ENCODE measurements at regions not wholly inside any gene's neighbourhood (a gene's known extent, or its start where the extent isn't known, plus 50 kb on each side); places are given as distances from the start of the nearest gene placed in this dataset.

DNA sequence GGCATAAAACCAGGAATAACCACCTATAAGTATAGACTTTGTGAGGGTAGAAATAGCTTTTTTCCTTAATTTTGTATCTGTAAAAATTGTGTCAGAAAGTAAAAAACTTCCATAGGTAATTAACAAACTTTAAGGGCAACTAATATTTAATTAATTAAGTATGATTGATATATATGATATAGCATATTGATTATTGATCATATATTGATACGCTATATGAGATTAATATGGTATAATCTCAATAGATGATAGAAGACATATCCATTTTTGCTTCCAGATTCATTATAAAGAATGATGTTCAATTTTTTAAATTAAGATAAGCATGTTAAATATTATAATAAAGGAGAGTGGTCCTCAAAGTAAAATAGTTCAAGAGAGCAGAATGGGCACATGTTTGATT is 99.3 kb upstream of the VAV3 start:
- H3K36me3 ChIP-seq (replicated peaks in 1 of 2; ENCODE audit: control insufficient read depth in 1 of 2, insufficient read depth in 2 of 2, low read length in 2 of 2): peaks cover 0 to 4% of the 10 kb centered on the region in 2 donors
- H3K79me2 ChIP-seq (ENCODE audit: insufficient read depth, low read length): peaks cover 9% of the 10 kb centered on the region
- H3K4me2 ChIP-seq (replicated peaks; ENCODE audit: extremely low read depth, low read length, poor library complexity, severe bottlenecking): peak overlapping the region; percentile 24
- no peak overlapping the region for H3K9ac ChIP-seq (ENCODE audit: insufficient read depth, low read length, poor library complexity, severe bottlenecking)
- H3K9me3 ChIP-seq (replicated peaks in 1 of 2; ENCODE audit: control insufficient read depth in 1 of 2, insufficient read depth in 1 of 2, low read length in 2 of 2): peaks cover 0 to 3% of the 10 kb centered on the region in 2 donors
- no peaks in the 10 kb centered on the region for H4K20me1 ChIP-seq (ENCODE audit: insufficient read depth, low read length)
- no peak overlapping the region for H3K27ac Mint-ChIP-seq
- WGBS (ENCODE audit: insufficient coverage): no CpG with 5 or more reads among the region's 1 CpG
- H3K9me3 Mint-ChIP-seq: peaks cover 3 to 10% (median 4%) of the 10 kb centered on the region in 7 donors
- H3K27me3 Mint-ChIP-seq (ENCODE audit: low read depth in 3 of 3): no peaks in the 10 kb centered on the region
- H3K4me3 Mint-ChIP-seq: no peak overlapping the region
- no peak overlapping the region for H2AFZ ChIP-seq (ENCODE audit: insufficient read depth, low read depth, low read length, poor library complexity, severe bottlenecking)
- H3K27ac ChIP-seq (ENCODE audit: low read depth in 1 of 2, low read length in 2 of 2): no peak overlapping the region
- peaks cover 28% of the 10 kb centered on the region for H3K4me1 Mint-ChIP-seq
- H3K4me3 ChIP-seq (replicated peaks in 1 of 3; ENCODE audit: low read depth in 2 of 3, low read length in 3 of 3): no peak overlapping the region
- intact Hi-C loops (cut with micrococcal nuclease): no loop called here
- H3K4me1 ChIP-seq (ENCODE audit: control insufficient read depth in 1 of 2, insufficient read depth in 2 of 2, low read length in 2 of 2): peaks cover 18 to 24% of the 10 kb centered on the region in 2 donors
- peaks cover 27 to 43% of the 10 kb centered on the region in 2 donors for H3K36me3 Mint-ChIP-seq
- DNase-seq: no peak
- TF ChIP-seq, protein P1, sequence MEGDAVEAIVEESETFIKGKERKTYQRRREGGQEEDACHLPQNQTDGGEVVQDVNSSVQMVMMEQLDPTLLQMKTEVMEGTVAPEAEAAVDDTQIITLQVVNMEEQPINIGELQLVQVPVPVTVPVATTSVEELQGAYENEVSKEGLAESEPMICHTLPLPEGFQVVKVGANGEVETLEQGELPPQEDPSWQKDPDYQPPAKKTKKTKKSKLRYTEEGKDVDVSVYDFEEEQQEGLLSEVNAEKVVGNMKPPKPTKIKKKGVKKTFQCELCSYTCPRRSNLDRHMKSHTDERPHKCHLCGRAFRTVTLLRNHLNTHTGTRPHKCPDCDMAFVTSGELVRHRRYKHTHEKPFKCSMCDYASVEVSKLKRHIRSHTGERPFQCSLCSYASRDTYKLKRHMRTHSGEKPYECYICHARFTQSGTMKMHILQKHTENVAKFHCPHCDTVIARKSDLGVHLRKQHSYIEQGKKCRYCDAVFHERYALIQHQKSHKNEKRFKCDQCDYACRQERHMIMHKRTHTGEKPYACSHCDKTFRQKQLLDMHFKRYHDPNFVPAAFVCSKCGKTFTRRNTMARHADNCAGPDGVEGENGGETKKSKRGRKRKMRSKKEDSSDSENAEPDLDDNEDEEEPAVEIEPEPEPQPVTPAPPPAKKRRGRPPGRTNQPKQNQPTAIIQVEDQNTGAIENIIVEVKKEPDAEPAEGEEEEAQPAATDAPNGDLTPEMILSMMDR (IDR thresholded peaks at IDR 0.05): no peak
- no peaks in the 10 kb centered on the region for H3K27me3 ChIP-seq (ENCODE audit: control insufficient read depth in 2 of 2, insufficient read depth in 2 of 2, low read length in 2 of 2)

DNA sequence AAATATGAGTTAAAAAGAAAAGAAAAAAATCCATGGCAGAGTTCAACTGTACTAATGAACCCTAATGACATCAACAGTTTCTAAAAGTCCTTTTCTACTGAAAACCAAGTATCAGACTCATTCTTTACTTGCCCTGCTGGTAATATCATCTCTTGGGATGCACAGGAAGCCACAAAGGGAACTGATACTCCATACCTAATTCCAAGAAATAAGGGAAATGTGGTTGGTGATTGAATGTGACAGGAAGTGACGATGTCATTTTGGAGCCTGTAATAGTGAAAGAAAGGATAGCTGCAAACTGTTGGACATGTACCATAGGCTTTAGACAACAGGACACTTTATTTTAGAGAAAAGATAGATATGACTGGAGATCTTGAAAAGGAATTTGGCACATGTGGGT is 98.7 kb upstream of the VAV3 start:
- Histone ChIP-seq H3K4me1 (ENCODE audit: control insufficient read depth in 1 of 2, insufficient read depth in 2 of 2, low read length in 2 of 2) (peaks cover 23 to 24% of the 10 kb centered on the region in 2 donors), H3K9me3 (replicated peaks in 1 of 2; ENCODE audit: control insufficient read depth in 1 of 2, insufficient read depth in 1 of 2, low read length in 2 of 2) (peaks cover 0 to 3% of the 10 kb centered on the region in 2 donors), H3K27ac (ENCODE audit: low read depth in 1 of 2, low read length in 2 of 2) (peak overlapping the region in 1 of 2 donors; percentile 6), H3K36me3 (replicated peaks in 1 of 2; ENCODE audit: control insufficient read depth in 1 of 2, insufficient read depth in 2 of 2, low read length in 2 of 2) (peaks cover 0 to 4% of the 10 kb centered on the region in 2 donors), H3K4me2 (replicated peaks; ENCODE audit: extremely low read depth, low read length, poor library complexity, severe bottlenecking) (peak overlapping the region; percentile 24), H3K27me3 (ENCODE audit: control insufficient read depth in 2 of 2, insufficient read depth in 2 of 2, low read length in 2 of 2) (no peaks in the 10 kb centered on the region), H3K4me3 (replicated peaks in 1 of 3; ENCODE audit: low read depth in 2 of 3, low read length in 3 of 3) (peak overlapping the region in 1 of 3 experiments; percentile 35), H2AFZ (ENCODE audit: insufficient read depth, low read depth, low read length, poor library complexity, severe bottlenecking) (no peak overlapping the region), H3K9ac (ENCODE audit: insufficient read depth, low read length, poor library complexity, severe bottlenecking) (no peak overlapping the region), H3K79me2 (ENCODE audit: insufficient read depth, low read length) (peaks cover 14% of the 10 kb centered on the region), H4K20me1 (ENCODE audit: insufficient read depth, low read length) (no peaks in the 10 kb centered on the region)
- 0% methylated on average over 1 of the region's 1 CpG for WGBS (ENCODE audit: insufficient coverage)
- intact Hi-C loops (cut with micrococcal nuclease): no loop called here
- Mint-ChIP-seq H3K9me3 (peaks cover 3 to 10% (median 4%) of the 10 kb centered on the region in 7 donors), H3K27ac (peak overlapping the region; percentile 62 to 89 (median 77)), H3K36me3 (peaks cover 32 to 40% of the 10 kb centered on the region in 2 donors), H3K27me3 (ENCODE audit: low read depth in 3 of 3) (no peaks in the 10 kb centered on the region), H3K4me1 (peaks cover 33% of the 10 kb centered on the region), H3K4me3 (no peak overlapping the region)
- TF ChIP-seq, protein P1 (IDR thresholded peaks at IDR 0.05): no peak
- peak; percentile 47 to 78 (median 77) for DNase-seq

Measured in CD14-positive monocyte (primary cell).